HepG2 (cell line): ENCODE measurements at regions not wholly inside any gene's neighbourhood (a gene's known extent, or its start where the extent isn't known, plus 50 kb on each side); places are given as distances from the start of the nearest gene placed in this dataset.
A peak's percentile ranks its signal among the peaks of the same experiment; 100 is the strongest.

Source experiments
- ATF7 ChIP-seq, 2 experiments: fragments of 450-650 bp in 1 of 2; sonication (generic) in 1 of 2; formaldehyde crosslinking in 1 of 2; IDR thresholded peaks; 2 replicates each; pipeline versions ENCODE4 v1.4.0 to v1.6.1; 2016 to 2020; ENCODE audit warnings: antibody characterized with exemption in 1 of 2, mild to moderate bottlenecking in 1 of 2, missing genetic modification reagents in 1 of 2
- CEBPB ChIP-seq: IDR thresholded peaks from 2 replicates; pipeline ENCODE4 v1.6.1; 2011; ENCODE audit warnings: low read depth, low read length, improper control_type of control experiment, borderline replicate concordance
- GABPB1 ChIP-seq: IDR thresholded peaks from 2 replicates; pipeline ENCODE4 v1.6.1; 2016; ENCODE audit warnings: mild to moderate bottlenecking, missing genetic modification reagents, moderate library complexity, missing compliant biosample characterization
- HDAC6 ChIP-seq: fragments of 200-600 bp; sonication (generic); IDR thresholded peaks from 2 replicates; pipeline ENCODE4 v1.7.0; 2017; ENCODE audit warnings: mild to moderate bottlenecking, antibody characterized with exemption, low read length, low read depth
- HNRNPLL ChIP-seq: fragments of 200-400 bp; formaldehyde crosslinking; IDR thresholded peaks from 2 replicates; pipeline ENCODE4 v1.6.1; 2017; ENCODE audit warnings: mild to moderate bottlenecking, low read depth, low read length; ENCODE audit not compliant: poor library complexity, severe bottlenecking
- PHF5A ChIP-seq: IDR thresholded peaks from one replicate; pipeline ENCODE4 v1.6.1; 2018; ENCODE audit warnings: low read depth, missing genetic modification reagents; ENCODE audit not compliant: unreplicated experiment
- PITX1 ChIP-seq: sonication (generic); formaldehyde crosslinking; IDR thresholded peaks from 2 replicates; pipeline ENCODE4 v1.5.1; 2020; ENCODE audit warnings: mild to moderate bottlenecking, missing genetic modification reagents
- RXRA ChIP-seq: sonication (generic); formaldehyde crosslinking; IDR thresholded peaks from 2 replicates; pipeline ENCODE4 v1.5.1; 2020; ENCODE audit warnings: missing genetic modification reagents
- SMAD1 ChIP-seq: sonication (generic); formaldehyde crosslinking; IDR thresholded peaks from 2 replicates; pipeline ENCODE4 v1.4.0; 2020; ENCODE audit warnings: missing genetic modification reagents, low read depth, mild to moderate bottlenecking, borderline replicate concordance
- STAG1 ChIP-seq: sonication (generic); formaldehyde crosslinking; IDR thresholded peaks from 2 replicates; pipeline ENCODE4 v1.4.0; 2020; ENCODE audit warnings: missing genetic modification reagents
- ZFAT ChIP-seq: sonication (generic); formaldehyde crosslinking; conservative IDR thresholded peaks from 2 replicates; pipeline ENCODE4 v1.8.1; 2023; ENCODE audit warnings: missing genetic modification reagents, inconsistent platforms
- ZNF225 ChIP-seq: sonication (generic); formaldehyde crosslinking; IDR thresholded peaks from 2 replicates; pipeline ENCODE4 v1.4.0; 2020; ENCODE audit warnings: mild to moderate bottlenecking, missing genetic modification reagents
- ZNF256 ChIP-seq: sonication (generic); formaldehyde crosslinking; conservative IDR thresholded peaks from 2 replicates; pipeline ENCODE4 v1.4.0; 2020; ENCODE audit warnings: missing genetic modification reagents
- ZNF510 ChIP-seq: sonication (generic); formaldehyde crosslinking; IDR thresholded peaks from 2 replicates; pipeline ENCODE4 v1.4.0; 2020; ENCODE audit warnings: low read depth, mild to moderate bottlenecking, missing genetic modification reagents
- ZNF629 ChIP-seq: sonication (generic); formaldehyde crosslinking; conservative IDR thresholded peaks from 2 replicates; pipeline ENCODE4 v1.5.0; 2020; ENCODE audit warnings: missing genetic modification reagents
- ZNF672 ChIP-seq: sonication (generic); formaldehyde crosslinking; IDR thresholded peaks from 2 replicates; pipeline ENCODE4 v1.8.1; 2022; ENCODE audit warnings: missing genetic modification reagents
- ZNF775 ChIP-seq: sonication (generic); formaldehyde crosslinking; IDR thresholded peaks from 2 replicates; pipeline ENCODE4 v1.4.0; 2020; ENCODE audit warnings: missing genetic modification reagents, mild to moderate bottlenecking, moderate library complexity, borderline replicate concordance
- ZNF878 ChIP-seq: sonication (generic); formaldehyde crosslinking; IDR thresholded peaks from 2 replicates; pipeline ENCODE4 v1.8.1; 2023; ENCODE audit warnings: mild to moderate bottlenecking, missing genetic modification reagents, moderate library complexity
- TF ChIP-seq, protein P1 (sequence below): sonication (generic); formaldehyde crosslinking; conservative IDR thresholded peaks from 2 replicates; pipeline ENCODE4 v1.8.0; 2022; ENCODE audit warnings: low read depth, missing genetic modification reagents
- TF ChIP-seq, protein P2 (sequence below): sonication (generic); formaldehyde crosslinking; IDR thresholded peaks from 2 replicates; pipeline ENCODE4 v1.8.0; 2022; ENCODE audit warnings: missing genetic modification reagents, mild to moderate bottlenecking, inconsistent platforms, borderline replicate concordance
- TF ChIP-seq, protein P3 (sequence below): sonication (generic); formaldehyde crosslinking; IDR thresholded peaks from 2 replicates; pipeline ENCODE4 v1.5.0; 2020; ENCODE audit warnings: mild to moderate bottlenecking, missing genetic modification reagents, moderate library complexity
- TF ChIP-seq, protein P4 (sequence below): sonication (generic); formaldehyde crosslinking; IDR thresholded peaks from 2 replicates; pipeline ENCODE4 v1.8.1; 2023; ENCODE audit warnings: missing genetic modification reagents, mild to moderate bottlenecking, borderline replicate concordance
- TF ChIP-seq, protein P5 (sequence below): sonication (generic); formaldehyde crosslinking; IDR thresholded peaks from 2 replicates; pipeline ENCODE4 v1.8.1; 2023; ENCODE audit warnings: mild to moderate bottlenecking, inconsistent platforms, moderate library complexity, missing genetic modification reagents, borderline replicate concordance

DNA sequence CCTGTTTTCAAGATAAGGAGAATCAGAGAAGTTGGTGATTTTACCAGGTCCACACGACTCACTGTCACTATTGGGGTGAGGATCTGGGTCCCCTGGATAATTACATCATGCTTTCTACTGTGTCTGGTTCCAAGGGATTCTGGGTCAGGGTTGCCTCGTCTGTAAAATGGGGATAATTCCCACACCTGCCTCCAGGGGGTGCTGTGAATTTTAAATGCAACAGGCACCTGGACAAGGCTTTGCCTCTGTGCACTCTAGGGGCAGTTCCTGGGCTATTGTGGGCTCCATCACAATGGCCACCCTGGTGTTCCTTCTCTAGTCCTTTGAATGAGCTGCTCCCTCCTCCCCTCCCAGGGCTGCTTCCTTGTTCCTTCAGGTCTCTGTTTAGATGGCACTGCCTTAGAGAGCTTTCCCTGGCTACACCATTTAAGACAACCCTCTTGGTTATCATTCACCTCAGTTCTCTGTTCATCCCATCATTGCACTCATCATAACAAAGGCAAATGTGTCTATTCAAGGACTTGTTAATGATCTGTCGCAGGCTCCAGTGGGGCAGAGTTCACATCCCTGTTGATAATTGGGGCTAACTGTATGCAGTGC lies 178.6 kb downstream of the MIAT start (continued):
- TF ChIP-seq, protein P1, sequence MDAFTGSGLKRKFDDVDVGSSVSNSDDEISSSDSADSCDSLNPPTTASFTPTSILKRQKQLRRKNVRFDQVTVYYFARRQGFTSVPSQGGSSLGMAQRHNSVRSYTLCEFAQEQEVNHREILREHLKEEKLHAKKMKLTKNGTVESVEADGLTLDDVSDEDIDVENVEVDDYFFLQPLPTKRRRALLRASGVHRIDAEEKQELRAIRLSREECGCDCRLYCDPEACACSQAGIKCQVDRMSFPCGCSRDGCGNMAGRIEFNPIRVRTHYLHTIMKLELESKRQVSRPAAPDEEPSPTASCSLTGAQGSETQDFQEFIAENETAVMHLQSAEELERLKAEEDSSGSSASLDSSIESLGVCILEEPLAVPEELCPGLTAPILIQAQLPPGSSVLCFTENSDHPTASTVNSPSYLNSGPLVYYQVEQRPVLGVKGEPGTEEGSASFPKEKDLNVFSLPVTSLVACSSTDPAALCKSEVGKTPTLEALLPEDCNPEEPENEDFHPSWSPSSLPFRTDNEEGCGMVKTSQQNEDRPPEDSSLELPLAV: no peak
- no peak for TF ChIP-seq HNRNPLL
- no peak for TF ChIP-seq SMAD1 (CRISPR knock-in tag)
- TF ChIP-seq, protein P2, sequence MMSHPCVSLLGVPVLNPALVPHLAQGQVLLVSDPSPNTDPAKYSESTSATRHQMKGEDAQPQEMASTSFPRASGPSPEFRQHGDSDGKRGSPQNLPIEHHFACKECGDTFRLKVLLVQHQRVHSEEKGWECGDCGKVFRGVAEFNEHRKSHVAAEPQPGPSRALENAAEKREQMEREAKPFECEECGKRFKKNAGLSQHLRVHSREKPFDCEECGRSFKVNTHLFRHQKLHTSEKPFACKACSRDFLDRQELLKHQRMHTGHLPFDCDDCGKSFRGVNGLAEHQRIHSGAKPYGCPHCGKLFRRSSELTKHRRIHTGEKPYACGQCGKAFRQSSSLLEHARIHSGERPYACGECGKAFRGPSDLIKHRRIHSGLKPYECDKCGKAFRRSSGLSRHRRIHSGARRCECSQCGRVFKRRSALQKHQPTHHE (CRISPR knock-in tag): no peak
- no peak for TF ChIP-seq RXRA (CRISPR knock-in tag)
- TF ChIP-seq STAG1 (CRISPR knock-in tag): peak; percentile 41; the same call in 1 of the 2 replicates
- no peak for TF ChIP-seq ZNF672 (CRISPR knock-in tag)
- TF ChIP-seq GABPB1 (CRISPR knock-in tag): no peak
- TF ChIP-seq, protein P3, sequence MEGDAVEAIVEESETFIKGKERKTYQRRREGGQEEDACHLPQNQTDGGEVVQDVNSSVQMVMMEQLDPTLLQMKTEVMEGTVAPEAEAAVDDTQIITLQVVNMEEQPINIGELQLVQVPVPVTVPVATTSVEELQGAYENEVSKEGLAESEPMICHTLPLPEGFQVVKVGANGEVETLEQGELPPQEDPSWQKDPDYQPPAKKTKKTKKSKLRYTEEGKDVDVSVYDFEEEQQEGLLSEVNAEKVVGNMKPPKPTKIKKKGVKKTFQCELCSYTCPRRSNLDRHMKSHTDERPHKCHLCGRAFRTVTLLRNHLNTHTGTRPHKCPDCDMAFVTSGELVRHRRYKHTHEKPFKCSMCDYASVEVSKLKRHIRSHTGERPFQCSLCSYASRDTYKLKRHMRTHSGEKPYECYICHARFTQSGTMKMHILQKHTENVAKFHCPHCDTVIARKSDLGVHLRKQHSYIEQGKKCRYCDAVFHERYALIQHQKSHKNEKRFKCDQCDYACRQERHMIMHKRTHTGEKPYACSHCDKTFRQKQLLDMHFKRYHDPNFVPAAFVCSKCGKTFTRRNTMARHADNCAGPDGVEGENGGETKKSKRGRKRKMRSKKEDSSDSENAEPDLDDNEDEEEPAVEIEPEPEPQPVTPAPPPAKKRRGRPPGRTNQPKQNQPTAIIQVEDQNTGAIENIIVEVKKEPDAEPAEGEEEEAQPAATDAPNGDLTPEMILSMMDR (CRISPR knock-in tag): peak; percentile 58
- no peak for TF ChIP-seq ZNF775
- no peak for TF ChIP-seq HDAC6
- peak; percentile 58 for TF ChIP-seq ZNF629 (CRISPR knock-in tag)
- no peak for TF ChIP-seq ZNF878
- no peak for TF ChIP-seq PHF5A
- TF ChIP-seq, protein P4, sequence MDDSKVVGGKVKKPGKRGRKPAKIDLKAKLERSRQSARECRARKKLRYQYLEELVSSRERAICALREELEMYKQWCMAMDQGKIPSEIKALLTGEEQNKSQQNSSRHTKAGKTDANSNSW (CRISPR knock-in tag): no peak
- no peak for TF ChIP-seq ZNF510
- TF ChIP-seq ATF7 (IDR thresholded peaks at IDR 0.05): no peak
- TF ChIP-seq ATF7 (CRISPR knock-in tag; IDR thresholded peaks at IDR 0.05): no peak
- no peak for TF ChIP-seq PITX1 (CRISPR knock-in tag)
- no peak for TF ChIP-seq ZNF256 (CRISPR knock-in tag)
- peak; percentile 38; the same call in 1 of the 2 replicates for TF ChIP-seq CEBPB
- TF ChIP-seq ZFAT (CRISPR knock-in tag): no peak
- TF ChIP-seq, protein P5, sequence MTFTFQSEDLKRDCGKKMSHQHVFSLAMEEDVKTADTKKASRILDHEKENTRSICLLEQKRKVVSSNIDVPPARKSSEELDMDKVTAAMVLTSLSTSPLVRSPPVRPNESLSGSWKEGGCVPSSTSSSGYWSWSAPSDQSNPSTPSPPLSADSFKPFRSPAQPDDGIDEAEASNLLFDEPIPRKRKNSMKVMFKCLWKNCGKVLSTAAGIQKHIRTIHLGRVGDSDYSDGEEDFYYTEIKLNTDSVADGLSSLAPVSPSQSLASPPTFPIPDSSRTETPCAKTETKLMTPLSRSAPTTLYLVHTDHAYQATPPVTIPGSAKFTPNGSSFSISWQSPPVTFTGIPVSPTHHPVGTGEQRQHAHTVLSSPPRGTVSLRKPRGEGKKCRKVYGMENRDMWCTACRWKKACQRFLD: no peak
- no peak for TF ChIP-seq ZNF225 (CRISPR knock-in tag)
